HCT116 (cell line): ENCODE measurements at regions not wholly inside any gene's neighbourhood (a gene's known extent, or its start where the extent isn't known, plus 50 kb on each side); places are given as distances from the start of the nearest gene placed in this dataset.

Source experiments
- ATAC-seq: fragments of 200-7000 bp; cut with Tn5 transposase; 2 replicates; pipeline ENCODE4 v1.9.1; 2020; ENCODE audit warnings: mild to moderate bottlenecking, moderate library complexity
- BruUV-seq: library from RNA; stranded (reverse); fragments of 400-500 nt; replicated peaks from 2 replicates; lab custom pipeline; 2021; lab: Mats Ljungman, UMichigan
- CTCF ChIA-PET: fragments of 300-600 bp; sonication (Branson Sonifier 250); formaldehyde crosslinking; loops from one replicate; lab custom pipeline; 2021; ENCODE audit warnings: antibody characterized with exemption; lab: Charles Lee
- POLR2A ChIA-PET: fragments of 300-600, 350-600 bp; sonication (Branson Sonifier 250); formaldehyde crosslinking; loops from one replicate; lab custom pipeline; 2021; ENCODE audit warnings: antibody characterized with exemption; lab: Charles Lee
- RAD21 ChIA-PET, 2 experiments: fragments of 300-600 bp; sonication (Branson Sonifier 250); formaldehyde crosslinking; loops; one replicate each; lab custom pipeline; 2023; ENCODE audit warnings: low total read pairs in 2 of 2; ENCODE audit not compliant: uncharacterized antibody in 2 of 2, unreplicated experiment in 2 of 2, low non-redundant PET in 1 of 2; lab: Charles Lee
- DNase-seq: peaks from one replicate; pipeline ENCODE4 v3.0.0-alpha.2; 2010; ENCODE audit warnings: low read depth, low spot score
- H2AFZ ChIP-seq: fragments of 200-600 bp; shearing (Covaris generic), sonication (generic); 2 replicates; pipeline ENCODE4 v1.6.1; 2017; ENCODE audit warnings: low read depth, mixed run types, mixed read lengths, antibody characterized with exemption, low read length; ENCODE audit not compliant: poor library complexity, severe bottlenecking
- H3K27ac ChIP-seq: 2 replicates; pipeline ENCODE4 v1.5.1; 2012; ENCODE audit warnings: low read depth, low read length
- H3K27me3 ChIP-seq: fragments of 200-600 bp; sonication (generic); 2 replicates; pipeline ENCODE4 v1.6.1; 2016; ENCODE audit warnings: mixed run types, low read length, mixed read lengths; ENCODE audit not compliant: insufficient read depth
- H3K36me3 ChIP-seq, 2 experiments: fragments of 200-500 bp in 1 of 2; fragments of 200-600 bp in 1 of 2; sonication (Bioruptor generic) in 1 of 2; sonication (generic) in 1 of 2; 2 replicates each; pipeline versions ENCODE4 v1.5.1 to v1.6.1; 2014 to 2016; ENCODE audit warnings: low read length in 2 of 2, inconsistent platforms in 1 of 2, mixed read lengths in 1 of 2, mixed run types in 1 of 2; ENCODE audit not compliant: insufficient read depth in 2 of 2, control insufficient read depth in 1 of 2
- H3K4me1 ChIP-seq, 2 experiments: fragments of 200-600 bp in 1 of 2; sonication (generic) in 1 of 2; 2 replicates each; pipeline versions ENCODE4 v1.5.1 to v1.6.1; 2012 to 2017; ENCODE audit warnings: low read length in 2 of 2, inconsistent platforms in 1 of 2, mild to moderate bottlenecking in 1 of 2, mixed read lengths in 1 of 2, mixed run types in 1 of 2, moderate library complexity in 1 of 2; ENCODE audit not compliant: insufficient read depth in 2 of 2, control insufficient read depth in 1 of 2
- H3K4me2 ChIP-seq: fragments of 200-600 bp; sonication (generic); 2 replicates; pipeline ENCODE4 v1.6.1; 2017; ENCODE audit warnings: mixed run types, low read length, mixed read lengths
- H3K4me3 ChIP-seq, 2 experiments: fragments of 200-600 bp in 1 of 2; sonication (generic) in 1 of 2; replicated peaks in 1 of 2; 2 replicates each; pipeline ENCODE4 v1.5.1; 2011 to 2016; ENCODE audit warnings: low read length in 2 of 2, control low read depth in 1 of 2, low read depth in 1 of 2, mild to moderate bottlenecking in 1 of 2, mixed read lengths in 1 of 2, mixed run types in 1 of 2
- H3K79me2 ChIP-seq: fragments of 200-600 bp; sonication (generic); 2 replicates; pipeline ENCODE4 v1.6.1; 2017; ENCODE audit warnings: mild to moderate bottlenecking, mixed run types, low read length, moderate library complexity, mixed read lengths; ENCODE audit not compliant: insufficient read depth
- H3K9ac ChIP-seq: fragments of 200-600 bp; sonication (generic); 2 replicates; pipeline ENCODE4 v1.6.1; 2016; ENCODE audit warnings: low read length, mixed read lengths
- H3K9me2 ChIP-seq: fragments of 200-600 bp; sonication (generic), shearing (Covaris generic); 2 replicates; pipeline ENCODE4 v1.6.1; 2017; ENCODE audit warnings: mixed run types, mild to moderate bottlenecking, moderate library complexity; ENCODE audit not compliant: insufficient read depth
- H3K9me3 ChIP-seq, 2 experiments: fragments of 200-500 bp in 1 of 2; fragments of 200-600 bp in 1 of 2; sonication (Bioruptor generic) in 1 of 2; sonication (generic) in 1 of 2; 2 replicates each; pipeline ENCODE4 v1.6.1; 2014 to 2017; ENCODE audit warnings: low read length in 2 of 2, mixed read lengths in 2 of 2, inconsistent platforms in 1 of 2, low read depth in 1 of 2, mild to moderate bottlenecking in 1 of 2, mixed run types in 1 of 2, moderate library complexity in 1 of 2; ENCODE audit not compliant: control insufficient read depth in 1 of 2, insufficient read depth in 1 of 2
- H4K20me1 ChIP-seq: fragments of 200-600 bp; sonication (generic), shearing (Covaris generic); 2 replicates; pipeline ENCODE4 v1.6.1; 2017; ENCODE audit warnings: mixed run types, mild to moderate bottlenecking, moderate library complexity; ENCODE audit not compliant: insufficient read depth
- EZH2phosphoT487 ChIP-seq: fragments of 200-600 bp; IDR thresholded peaks from 2 replicates; pipeline ENCODE4 v1.6.1; 2018; ENCODE audit warnings: antibody characterized with exemption, borderline replicate concordance
- FOSL1 ChIP-seq: IDR thresholded peaks from 2 replicates; pipeline ENCODE4 v1.6.1; 2012; ENCODE audit warnings: low read depth
- REST ChIP-seq: IDR thresholded peaks from 2 replicates; pipeline ENCODE4 v1.6.1; 2012; ENCODE audit warnings: low read depth
- SIN3A ChIP-seq: IDR thresholded peaks from 2 replicates; pipeline ENCODE4 v1.6.1; 2012; ENCODE audit warnings: low read depth
- SP1 ChIP-seq: IDR thresholded peaks from 2 replicates; pipeline ENCODE4 v1.6.1; 2012; ENCODE audit warnings: low read depth
- YY1 ChIP-seq: IDR thresholded peaks from 2 replicates; pipeline ENCODE4 v1.6.1; 2011; ENCODE audit warnings: low read length, low read depth, moderate library complexity, mild to moderate bottlenecking; ENCODE audit not compliant: insufficient replicate concordance; ENCODE audit errors: extremely low read depth
- intact Hi-C: fragments of 100-400 bp; cut with micrococcal nuclease; formaldehyde crosslinking; loops from 2 replicates; pipeline ENCODE4 v1.10.0; 2022

- no peak for TF ChIP-seq SIN3A
- no peak for TF ChIP-seq YY1
- TF ChIP-seq FOSL1 = no peak
- no peak for TF ChIP-seq SP1
- no peak for TF ChIP-seq EZH2phosphoT487
- TF ChIP-seq, all 23 proteins: peak for 0
These were observed 1057.5 kb upstream of the FAM98A start (continued) for GRCh38 chr2:34656632-34657031.

GRCh38 chr2:34652636-34653035 lies 1053.5 kb upstream of the FAM98A start:
- no peak overlapping the region for H3K4me3 ChIP-seq
- H3K36me3 ChIP-seq = no peaks in the 10 kb centered on the region
- BruUV-seq = no TSS peak
- no peaks in the 10 kb centered on the region for H4K20me1 ChIP-seq
- no peaks in the 10 kb centered on the region for H3K9me2 ChIP-seq
- intact Hi-C loops = no loop called here
- no peak for DNase-seq
- no peak overlapping the region for H3K4me2 ChIP-seq
- H3K79me2 ChIP-seq = no peaks in the 10 kb centered on the region
- no peaks in the 10 kb centered on the region for H3K27me3 ChIP-seq
- RAD21 ChIA-PET = no interaction called here
- ATAC-seq = no peak
- TF ChIP-seq REST (peak; percentile 39), SIN3A (no peak)
- H3K9ac ChIP-seq = no peak overlapping the region
- H3K9me3 ChIP-seq = peaks cover 4 to 26% of the 10 kb centered on the region in 2 experiments; a peak in 2 of 4 replicates
- no peak overlapping the region for H2AFZ ChIP-seq
- H3K4me1 ChIP-seq = no peaks in the 10 kb centered on the region
- no peak overlapping the region for H3K27ac ChIP-seq
- CTCF ChIA-PET = no interaction called here
- POLR2A ChIA-PET = no interaction called here
